ENCODE measurements at regions not wholly inside any gene's neighbourhood (a gene's known extent, or its start where the extent isn't known, plus 50 kb on each side); places are given as distances from the start of the nearest gene placed in this dataset.

DNA sequence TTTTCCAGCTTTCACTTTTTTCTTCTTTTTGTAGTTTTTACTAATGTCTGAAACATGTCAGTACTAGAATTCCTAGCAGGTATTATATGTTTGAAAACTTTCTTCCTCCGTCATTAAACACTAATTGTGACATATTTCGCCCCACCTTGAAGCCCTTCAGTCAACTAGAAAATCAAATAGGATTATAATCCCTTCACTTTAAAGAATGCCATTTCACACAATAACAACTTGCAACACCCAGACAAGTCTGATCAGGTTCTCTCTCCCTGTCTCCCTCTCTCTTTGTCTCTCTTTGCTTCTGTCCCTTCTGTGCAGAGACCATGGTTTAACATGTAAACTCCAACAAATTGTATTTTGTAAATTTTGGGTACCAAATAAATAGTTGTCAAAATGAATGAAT is 373.5 kb downstream of the SEMA3D start:
- TF ChIP-seq, protein P1, sequence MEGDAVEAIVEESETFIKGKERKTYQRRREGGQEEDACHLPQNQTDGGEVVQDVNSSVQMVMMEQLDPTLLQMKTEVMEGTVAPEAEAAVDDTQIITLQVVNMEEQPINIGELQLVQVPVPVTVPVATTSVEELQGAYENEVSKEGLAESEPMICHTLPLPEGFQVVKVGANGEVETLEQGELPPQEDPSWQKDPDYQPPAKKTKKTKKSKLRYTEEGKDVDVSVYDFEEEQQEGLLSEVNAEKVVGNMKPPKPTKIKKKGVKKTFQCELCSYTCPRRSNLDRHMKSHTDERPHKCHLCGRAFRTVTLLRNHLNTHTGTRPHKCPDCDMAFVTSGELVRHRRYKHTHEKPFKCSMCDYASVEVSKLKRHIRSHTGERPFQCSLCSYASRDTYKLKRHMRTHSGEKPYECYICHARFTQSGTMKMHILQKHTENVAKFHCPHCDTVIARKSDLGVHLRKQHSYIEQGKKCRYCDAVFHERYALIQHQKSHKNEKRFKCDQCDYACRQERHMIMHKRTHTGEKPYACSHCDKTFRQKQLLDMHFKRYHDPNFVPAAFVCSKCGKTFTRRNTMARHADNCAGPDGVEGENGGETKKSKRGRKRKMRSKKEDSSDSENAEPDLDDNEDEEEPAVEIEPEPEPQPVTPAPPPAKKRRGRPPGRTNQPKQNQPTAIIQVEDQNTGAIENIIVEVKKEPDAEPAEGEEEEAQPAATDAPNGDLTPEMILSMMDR (conservative IDR thresholded peaks at IDR 0.05; ENCODE audit: low read depth in 2 of 2), result no peak
- TF ChIP-seq POLR2AphosphoS5 (IDR thresholded peaks at IDR 0.05; ENCODE audit: low read depth), result no peak

Data from GM23338 (cell line).